ENCODE measurements at regions not wholly inside any gene's neighbourhood (a gene's known extent, or its start where the extent isn't known, plus 50 kb on each side); places are given as distances from the start of the nearest gene placed in this dataset.

GRCh38 chr18:49725809-49726674, 87.3 kb downstream of the ACAA2 start:
- TF ChIP-seq RARB (CRISPR knock-in tag; IDR thresholded peaks at IDR 0.05), result no peak
- TF ChIP-seq ISL1 (CRISPR knock-in tag; IDR thresholded peaks at IDR 0.05), result no peak
- no peak for TF ChIP-seq PPARA (CRISPR knock-in tag; IDR thresholded peaks at IDR 0.05; ENCODE audit: borderline replicate concordance)
- no peak for TF ChIP-seq TCF4 (CRISPR knock-in tag; IDR thresholded peaks at IDR 0.05; ENCODE audit: borderline replicate concordance)
- no peak for TF ChIP-seq ZFP30 (CRISPR knock-in tag; IDR thresholded peaks at IDR 0.05)
- TF ChIP-seq ZFP3 (CRISPR knock-in tag; IDR thresholded peaks at IDR 0.05), result no peak
- TF ChIP-seq TOX (CRISPR knock-in tag; IDR thresholded peaks at IDR 0.05; ENCODE audit: borderline replicate concordance), result no peak
- no peak for TF ChIP-seq PATZ1 (CRISPR knock-in tag; IDR thresholded peaks at IDR 0.05; ENCODE audit: borderline replicate concordance)
- no peak for TF ChIP-seq TSHZ2 (CRISPR knock-in tag; IDR thresholded peaks at IDR 0.05)
- no peak for TF ChIP-seq ZC3H10 (CRISPR knock-in tag; IDR thresholded peaks at IDR 0.05)
- no peak for TF ChIP-seq ZNF8 (CRISPR knock-in tag; IDR thresholded peaks at IDR 0.05)
- no peak for TF ChIP-seq CSRNP3 (CRISPR knock-in tag; IDR thresholded peaks at IDR 0.05)
- TF ChIP-seq ZNF565 (CRISPR knock-in tag; conservative IDR thresholded peaks at IDR 0.05; ENCODE audit: low read depth), result no peak
- TF ChIP-seq CSDC2 (CRISPR knock-in tag; IDR thresholded peaks at IDR 0.05), result no peak
- TF ChIP-seq ARNTL (CRISPR knock-in tag; IDR thresholded peaks at IDR 0.05; ENCODE audit: borderline replicate concordance, low read depth), result no peak
- TF ChIP-seq POU6F1 (CRISPR knock-in tag; IDR thresholded peaks at IDR 0.05; ENCODE audit: borderline replicate concordance, low read depth), result no peak
- ATAC-seq, result peak; percentile 98

- no peak for TF ChIP-seq GLIS3 (CRISPR knock-in tag; IDR thresholded peaks at IDR 0.05)
- no peak for TF ChIP-seq PATZ1 (CRISPR knock-in tag; IDR thresholded peaks at IDR 0.05; ENCODE audit: borderline replicate concordance)
- no peak for TF ChIP-seq TSHZ2 (CRISPR knock-in tag; IDR thresholded peaks at IDR 0.05)
- peak; percentile 60 for TF ChIP-seq ISL1 (CRISPR knock-in tag; IDR thresholded peaks at IDR 0.05)
- TF ChIP-seq SNAI2 (CRISPR knock-in tag; IDR thresholded peaks at IDR 0.05), result no peak
- peak; percentile 10 for ATAC-seq
Observed at GRCh38 chr18:49723648-49724180, 89.6 kb downstream of the ACAA2 start.

Data from SK-N-SH treated with all-trans-retinoic acid at 6 μM for 48 hours (cell line).